ENCODE measurements at regions not wholly inside any gene's neighbourhood (a gene's known extent, or its start where the extent isn't known, plus 50 kb on each side); places are given as distances from the start of the nearest gene placed in this dataset.

DNA sequence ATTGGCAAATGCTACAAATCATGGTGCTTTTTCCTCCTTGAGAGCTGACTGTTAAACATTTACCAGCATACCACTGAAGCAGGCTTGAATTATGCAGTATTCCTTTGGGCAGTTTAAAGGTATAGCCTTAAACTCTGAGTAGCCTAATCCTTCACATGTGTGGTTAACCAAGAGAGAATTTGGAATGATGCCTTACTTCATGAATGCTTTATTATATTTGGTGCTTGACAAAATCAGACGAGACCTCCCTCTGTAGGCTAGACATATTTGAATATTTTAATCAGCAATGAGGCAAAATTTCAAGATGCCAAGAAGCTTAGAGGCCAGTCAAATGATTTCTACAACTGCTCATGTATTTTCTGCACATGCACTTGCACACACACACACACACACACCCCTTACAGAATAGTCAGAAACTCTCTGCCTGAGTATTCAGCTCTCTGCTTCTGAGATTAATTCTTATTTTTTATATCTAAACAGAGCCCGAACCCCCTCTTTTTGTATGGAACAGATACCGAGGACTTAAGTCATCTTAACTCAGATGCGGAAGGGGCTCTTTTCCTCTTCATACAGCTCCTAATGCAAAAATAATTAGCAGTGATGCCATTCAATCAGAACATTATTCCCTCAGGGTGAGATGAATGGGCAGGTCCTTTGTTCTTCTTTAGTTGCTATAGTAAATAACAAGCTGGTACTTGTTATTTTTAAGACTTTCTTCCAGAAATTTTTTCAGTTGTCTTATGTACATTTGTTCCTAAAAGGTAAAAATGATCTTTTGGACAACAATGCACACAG lies 195.5 kb upstream of the TMC3 start:
- ATAC-seq (no peak), DNase-seq (ENCODE audit: low read depth, low spot score) (no peak)
- intact Hi-C loops (cut with micrococcal nuclease; ENCODE audit: unreplicated experiment) (no loop called here), in situ Hi-C loops (cut with HindIII; ENCODE audit: low pct_unique_long_range_greater_than_20kb, low sequenced_read_pairs) (no loop called here)
- TF ChIP-seq, protein P1, sequence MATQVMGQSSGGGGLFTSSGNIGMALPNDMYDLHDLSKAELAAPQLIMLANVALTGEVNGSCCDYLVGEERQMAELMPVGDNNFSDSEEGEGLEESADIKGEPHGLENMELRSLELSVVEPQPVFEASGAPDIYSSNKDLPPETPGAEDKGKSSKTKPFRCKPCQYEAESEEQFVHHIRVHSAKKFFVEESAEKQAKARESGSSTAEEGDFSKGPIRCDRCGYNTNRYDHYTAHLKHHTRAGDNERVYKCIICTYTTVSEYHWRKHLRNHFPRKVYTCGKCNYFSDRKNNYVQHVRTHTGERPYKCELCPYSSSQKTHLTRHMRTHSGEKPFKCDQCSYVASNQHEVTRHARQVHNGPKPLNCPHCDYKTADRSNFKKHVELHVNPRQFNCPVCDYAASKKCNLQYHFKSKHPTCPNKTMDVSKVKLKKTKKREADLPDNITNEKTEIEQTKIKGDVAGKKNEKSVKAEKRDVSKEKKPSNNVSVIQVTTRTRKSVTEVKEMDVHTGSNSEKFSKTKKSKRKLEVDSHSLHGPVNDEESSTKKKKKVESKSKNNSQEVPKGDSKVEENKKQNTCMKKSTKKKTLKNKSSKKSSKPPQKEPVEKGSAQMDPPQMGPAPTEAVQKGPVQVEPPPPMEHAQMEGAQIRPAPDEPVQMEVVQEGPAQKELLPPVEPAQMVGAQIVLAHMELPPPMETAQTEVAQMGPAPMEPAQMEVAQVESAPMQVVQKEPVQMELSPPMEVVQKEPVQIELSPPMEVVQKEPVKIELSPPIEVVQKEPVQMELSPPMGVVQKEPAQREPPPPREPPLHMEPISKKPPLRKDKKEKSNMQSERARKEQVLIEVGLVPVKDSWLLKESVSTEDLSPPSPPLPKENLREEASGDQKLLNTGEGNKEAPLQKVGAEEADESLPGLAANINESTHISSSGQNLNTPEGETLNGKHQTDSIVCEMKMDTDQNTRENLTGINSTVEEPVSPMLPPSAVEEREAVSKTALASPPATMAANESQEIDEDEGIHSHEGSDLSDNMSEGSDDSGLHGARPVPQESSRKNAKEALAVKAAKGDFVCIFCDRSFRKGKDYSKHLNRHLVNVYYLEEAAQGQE (IDR thresholded peaks at IDR 0.05; ENCODE audit: insufficient read depth in 1 of 2, low read depth in 2 of 2, low read length in 1 of 2), result no peak
- TF ChIP-seq TCF7L2 (IDR thresholded peaks at IDR 0.05; ENCODE audit: low read depth, low read length) (no peak), POLR2AphosphoS5 (IDR thresholded peaks at IDR 0.05; ENCODE audit: low read depth, low read length) (no peak)
- no peaks in the 10 kb centered on the region for H3K9me3 ChIP-seq (ENCODE audit: control insufficient read depth, insufficient read depth, low read depth, low read length)
- no peaks in the 10 kb centered on the region for H3K36me3 ChIP-seq (ENCODE audit: control insufficient read depth, insufficient read depth, low read length)
- no peak overlapping the region for H3K27ac ChIP-seq (ENCODE audit: low read length)
- CTCF ChIA-PET, result no interaction called here
- no peak overlapping the region for H3K4me3 ChIP-seq (ENCODE audit: low read depth in 2 of 2, low read length in 2 of 2)
- BruUV-seq (replicated peaks), result no TSS peak
- no peaks in the 10 kb centered on the region for H3K4me1 ChIP-seq (ENCODE audit: control insufficient read depth, insufficient read depth, low read length)
- H3K27me3 ChIP-seq (ENCODE audit: control insufficient read depth, insufficient read depth, low read length), result no peaks in the 10 kb centered on the region
- POLR2A ChIA-PET, result interaction anchor here (0.6 kb wide), 1 partner anchor 413 kb away, joined by 3 read pairs; no protein-coding TSS in a partner anchor

DNA sequence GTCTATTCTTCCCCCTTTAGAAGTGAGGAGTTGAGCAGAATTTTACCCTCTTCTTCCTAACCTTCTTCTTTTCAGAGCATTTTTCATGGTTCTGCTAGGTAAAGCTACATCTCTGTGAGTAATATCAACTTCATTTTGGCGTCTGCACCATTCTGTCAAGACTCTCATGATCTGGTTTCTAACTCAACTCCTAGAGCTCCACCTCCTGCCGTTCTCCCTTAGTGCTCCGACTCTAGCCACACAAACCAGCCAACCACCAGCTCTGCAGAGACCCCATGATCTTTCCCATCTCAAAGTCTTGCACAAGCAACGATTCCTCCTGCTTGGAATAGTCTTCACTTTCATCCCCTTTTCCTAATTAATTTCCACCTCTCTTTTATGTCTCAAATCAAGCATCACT lies 193.9 kb upstream of the TMC3 start:
- TF ChIP-seq SIN3A (IDR thresholded peaks at IDR 0.05; ENCODE audit: borderline replicate concordance, insufficient read depth, low read depth, low read length) (no peak), POLR2AphosphoS5 (IDR thresholded peaks at IDR 0.05; ENCODE audit: low read depth, low read length) (no peak), TCF7L2 (IDR thresholded peaks at IDR 0.05; ENCODE audit: low read depth, low read length) (no peak)
- TF ChIP-seq, protein P2, sequence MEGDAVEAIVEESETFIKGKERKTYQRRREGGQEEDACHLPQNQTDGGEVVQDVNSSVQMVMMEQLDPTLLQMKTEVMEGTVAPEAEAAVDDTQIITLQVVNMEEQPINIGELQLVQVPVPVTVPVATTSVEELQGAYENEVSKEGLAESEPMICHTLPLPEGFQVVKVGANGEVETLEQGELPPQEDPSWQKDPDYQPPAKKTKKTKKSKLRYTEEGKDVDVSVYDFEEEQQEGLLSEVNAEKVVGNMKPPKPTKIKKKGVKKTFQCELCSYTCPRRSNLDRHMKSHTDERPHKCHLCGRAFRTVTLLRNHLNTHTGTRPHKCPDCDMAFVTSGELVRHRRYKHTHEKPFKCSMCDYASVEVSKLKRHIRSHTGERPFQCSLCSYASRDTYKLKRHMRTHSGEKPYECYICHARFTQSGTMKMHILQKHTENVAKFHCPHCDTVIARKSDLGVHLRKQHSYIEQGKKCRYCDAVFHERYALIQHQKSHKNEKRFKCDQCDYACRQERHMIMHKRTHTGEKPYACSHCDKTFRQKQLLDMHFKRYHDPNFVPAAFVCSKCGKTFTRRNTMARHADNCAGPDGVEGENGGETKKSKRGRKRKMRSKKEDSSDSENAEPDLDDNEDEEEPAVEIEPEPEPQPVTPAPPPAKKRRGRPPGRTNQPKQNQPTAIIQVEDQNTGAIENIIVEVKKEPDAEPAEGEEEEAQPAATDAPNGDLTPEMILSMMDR (IDR thresholded peaks at IDR 0.05), result no peak
- TF ChIP-seq, protein P1 (IDR thresholded peaks at IDR 0.05; ENCODE audit: insufficient read depth in 1 of 2, low read depth in 2 of 2, low read length in 1 of 2), result no peak
- CTCF ChIA-PET, result no interaction called here
- no TSS peak for BruUV-seq (replicated peaks)
- Histone ChIP-seq H3K4me3 (ENCODE audit: low read depth in 2 of 2, low read length in 2 of 2) (no peak overlapping the region), H3K27me3 (ENCODE audit: control insufficient read depth, insufficient read depth, low read length) (no peaks in the 10 kb centered on the region), H3K36me3 (ENCODE audit: control insufficient read depth, insufficient read depth, low read length) (no peaks in the 10 kb centered on the region), H3K9me3 (ENCODE audit: control insufficient read depth, insufficient read depth, low read depth, low read length) (no peaks in the 10 kb centered on the region), H3K4me1 (ENCODE audit: control insufficient read depth, insufficient read depth, low read length) (no peaks in the 10 kb centered on the region), H3K27ac (ENCODE audit: low read length) (no peak overlapping the region)
- DNase-seq (ENCODE audit: low read depth, low spot score) (no peak), ATAC-seq (no peak)
- intact Hi-C loops (cut with micrococcal nuclease; ENCODE audit: unreplicated experiment), result no loop called here
- in situ Hi-C loops (cut with HindIII; ENCODE audit: low pct_unique_long_range_greater_than_20kb, low sequenced_read_pairs), result no loop called here
- POLR2A ChIA-PET, result interaction anchor here (0.5 kb wide), 1 partner anchor 264 kb away, joined by 3 read pairs; no protein-coding TSS in a partner anchor
